HepG2 (cell line): ENCODE measurements at regions not wholly inside any gene's neighbourhood (a gene's known extent, or its start where the extent isn't known, plus 50 kb on each side); places are given as distances from the start of the nearest gene placed in this dataset.
"Not testable (repeated sequence)": the region's sequence is repeated elsewhere in the genome, so short reads cannot be mapped to it uniquely, and the experiment has no call there.

Experiments
- NFE2L2 ChIP-seq: fragments of 150-350 bp; IDR thresholded peaks from 2 replicates; pipeline ENCODE4 v1.6.1; 2014; ENCODE audit warnings: low read length
- TF ChIP-seq, protein P1 (sequence below): sonication (generic); formaldehyde crosslinking; IDR thresholded peaks from 2 replicates; pipeline ENCODE4 v1.5.0; 2020; ENCODE audit warnings: mild to moderate bottlenecking, missing genetic modification reagents, moderate library complexity

DNA sequence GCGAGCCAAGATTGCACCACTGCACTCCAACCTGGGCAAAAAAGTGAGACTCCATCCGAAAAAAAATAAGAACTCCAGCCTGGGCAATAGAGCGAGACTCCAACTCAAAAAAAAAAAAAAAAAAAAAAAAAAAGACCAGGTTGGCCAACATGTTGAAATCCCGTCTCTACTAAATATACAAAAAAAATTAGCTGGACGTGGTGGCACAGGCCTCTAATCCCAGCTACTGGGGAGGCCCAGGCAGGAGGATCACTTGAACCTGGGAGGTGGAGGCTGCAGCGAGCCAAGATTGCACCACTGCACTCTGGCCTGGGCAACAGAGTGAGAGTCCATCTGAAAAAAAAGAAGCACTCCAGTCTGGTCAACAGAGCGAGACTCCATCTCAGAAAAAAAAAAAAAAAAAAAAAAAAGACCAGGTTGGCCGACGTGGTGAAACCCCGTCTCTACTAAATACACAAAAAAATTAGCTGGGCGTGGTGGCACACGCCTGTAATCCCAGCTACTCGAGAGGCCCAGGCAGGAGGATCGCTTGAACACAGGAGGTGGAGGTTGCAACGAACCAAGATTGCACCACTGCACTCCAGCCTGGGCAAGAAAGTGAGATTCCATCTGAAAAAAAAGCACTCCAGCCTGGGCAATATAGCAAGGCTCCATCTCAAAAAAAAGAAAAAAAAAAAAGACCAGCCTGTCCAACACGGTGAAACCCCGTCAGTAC lies 1603.7 kb downstream of the RPIA start:
- TF ChIP-seq, protein P1, sequence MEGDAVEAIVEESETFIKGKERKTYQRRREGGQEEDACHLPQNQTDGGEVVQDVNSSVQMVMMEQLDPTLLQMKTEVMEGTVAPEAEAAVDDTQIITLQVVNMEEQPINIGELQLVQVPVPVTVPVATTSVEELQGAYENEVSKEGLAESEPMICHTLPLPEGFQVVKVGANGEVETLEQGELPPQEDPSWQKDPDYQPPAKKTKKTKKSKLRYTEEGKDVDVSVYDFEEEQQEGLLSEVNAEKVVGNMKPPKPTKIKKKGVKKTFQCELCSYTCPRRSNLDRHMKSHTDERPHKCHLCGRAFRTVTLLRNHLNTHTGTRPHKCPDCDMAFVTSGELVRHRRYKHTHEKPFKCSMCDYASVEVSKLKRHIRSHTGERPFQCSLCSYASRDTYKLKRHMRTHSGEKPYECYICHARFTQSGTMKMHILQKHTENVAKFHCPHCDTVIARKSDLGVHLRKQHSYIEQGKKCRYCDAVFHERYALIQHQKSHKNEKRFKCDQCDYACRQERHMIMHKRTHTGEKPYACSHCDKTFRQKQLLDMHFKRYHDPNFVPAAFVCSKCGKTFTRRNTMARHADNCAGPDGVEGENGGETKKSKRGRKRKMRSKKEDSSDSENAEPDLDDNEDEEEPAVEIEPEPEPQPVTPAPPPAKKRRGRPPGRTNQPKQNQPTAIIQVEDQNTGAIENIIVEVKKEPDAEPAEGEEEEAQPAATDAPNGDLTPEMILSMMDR (CRISPR knock-in tag), result not testable (repeated sequence)
- not testable (repeated sequence) for TF ChIP-seq NFE2L2
